Choroid plexus epithelial cell (primary cell): ENCODE measurements at regions not wholly inside any gene's neighbourhood (a gene's known extent, or its start where the extent isn't known, plus 50 kb on each side); places are given as distances from the start of the nearest gene placed in this dataset.

Experiments used
- DNase-seq: peaks from one replicate; pipeline ENCODE4 v3.0.0-alpha.2; 2010; ENCODE audit warnings: low read depth
- H3K4me3 ChIP-seq: 2 replicates; pipeline ENCODE4 v1.5.1; 2011; ENCODE audit warnings: low read depth, mild to moderate bottlenecking, control low read depth, low read length, moderate library complexity
- TF ChIP-seq, protein P1 (sequence below): conservative IDR thresholded peaks from 2 replicates; pipeline ENCODE4 v1.5.1; 2011; ENCODE audit warnings: low read depth, mild to moderate bottlenecking, control low read depth, inconsistent platforms, low read length, moderate library complexity

DNA sequence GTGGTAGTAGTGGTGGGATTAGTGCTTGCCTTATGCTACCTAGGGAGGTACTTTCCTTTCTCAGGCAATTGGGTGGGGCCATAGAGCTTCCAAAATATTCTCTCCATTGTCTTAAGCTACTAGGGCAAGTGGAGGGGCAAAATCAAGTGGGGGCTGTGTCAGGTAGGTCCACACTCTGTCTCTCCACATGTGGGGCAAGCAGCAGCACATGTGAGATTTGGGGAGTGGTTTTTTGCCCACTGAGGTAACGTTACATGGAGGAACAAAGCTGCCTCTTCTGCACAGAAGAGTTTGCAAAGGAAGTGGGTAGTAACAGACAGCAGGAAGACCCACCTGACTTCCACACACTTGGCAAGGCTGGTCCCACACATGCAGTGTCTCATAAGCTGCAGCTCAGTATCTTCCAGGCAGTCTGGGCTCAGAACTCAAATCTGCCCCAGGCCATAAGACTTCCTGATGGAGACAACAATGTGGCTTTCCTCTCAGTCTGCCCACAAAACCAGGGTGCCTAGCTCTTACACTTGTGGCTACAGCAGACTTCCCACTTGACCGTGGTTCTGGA is 1581.5 kb upstream of the PCDH20 start:
- TF ChIP-seq, protein P1, sequence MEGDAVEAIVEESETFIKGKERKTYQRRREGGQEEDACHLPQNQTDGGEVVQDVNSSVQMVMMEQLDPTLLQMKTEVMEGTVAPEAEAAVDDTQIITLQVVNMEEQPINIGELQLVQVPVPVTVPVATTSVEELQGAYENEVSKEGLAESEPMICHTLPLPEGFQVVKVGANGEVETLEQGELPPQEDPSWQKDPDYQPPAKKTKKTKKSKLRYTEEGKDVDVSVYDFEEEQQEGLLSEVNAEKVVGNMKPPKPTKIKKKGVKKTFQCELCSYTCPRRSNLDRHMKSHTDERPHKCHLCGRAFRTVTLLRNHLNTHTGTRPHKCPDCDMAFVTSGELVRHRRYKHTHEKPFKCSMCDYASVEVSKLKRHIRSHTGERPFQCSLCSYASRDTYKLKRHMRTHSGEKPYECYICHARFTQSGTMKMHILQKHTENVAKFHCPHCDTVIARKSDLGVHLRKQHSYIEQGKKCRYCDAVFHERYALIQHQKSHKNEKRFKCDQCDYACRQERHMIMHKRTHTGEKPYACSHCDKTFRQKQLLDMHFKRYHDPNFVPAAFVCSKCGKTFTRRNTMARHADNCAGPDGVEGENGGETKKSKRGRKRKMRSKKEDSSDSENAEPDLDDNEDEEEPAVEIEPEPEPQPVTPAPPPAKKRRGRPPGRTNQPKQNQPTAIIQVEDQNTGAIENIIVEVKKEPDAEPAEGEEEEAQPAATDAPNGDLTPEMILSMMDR, result no peak
- no peak for DNase-seq
- no peak overlapping the region for H3K4me3 ChIP-seq

DNA sequence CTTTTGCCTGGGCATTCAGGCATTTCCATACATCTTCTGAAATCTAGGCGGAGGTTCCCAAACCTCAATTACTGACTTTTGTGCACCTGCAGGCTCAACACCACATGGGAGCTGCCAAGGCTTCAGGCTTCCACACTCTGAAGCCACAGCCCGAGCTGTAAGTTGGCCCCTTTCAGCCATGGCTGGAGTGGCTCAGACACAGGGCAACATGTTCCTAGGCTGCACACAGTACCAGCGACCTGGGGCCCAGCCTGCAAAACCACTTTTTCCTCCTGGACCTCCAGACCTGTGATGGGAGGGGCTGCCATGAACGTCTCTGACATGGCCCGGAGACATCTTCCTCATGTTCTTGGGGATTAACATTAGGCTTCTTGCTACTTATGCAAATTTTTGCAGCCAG is 1558.2 kb upstream of the PCDH20 start:
- no peak overlapping the region for H3K4me3 ChIP-seq
- TF ChIP-seq, protein P1, result no peak
- DNase-seq, result no peak

DNA sequence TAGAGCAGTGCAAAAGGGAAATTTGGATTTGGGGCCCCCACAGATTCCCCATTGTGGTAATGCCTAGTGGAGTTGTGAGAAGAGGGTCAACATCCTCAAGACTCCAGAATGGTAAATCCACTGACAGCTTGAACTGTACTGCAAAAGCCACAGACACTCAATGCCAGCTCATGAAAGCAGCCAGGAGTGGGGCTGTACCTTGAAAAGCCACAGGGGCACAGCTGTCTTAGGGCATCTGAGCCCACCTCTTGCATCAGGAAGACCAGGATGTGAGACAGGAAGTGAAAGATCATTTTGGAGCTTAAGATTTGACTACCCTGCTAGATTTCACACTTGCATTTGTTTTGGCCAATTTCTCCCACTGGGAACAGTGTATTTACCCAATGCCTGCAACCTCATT is 1548.9 kb upstream of the PCDH20 start:
- DNase-seq, result no peak
- TF ChIP-seq, protein P1, result no peak
- no peak overlapping the region for H3K4me3 ChIP-seq

DNA sequence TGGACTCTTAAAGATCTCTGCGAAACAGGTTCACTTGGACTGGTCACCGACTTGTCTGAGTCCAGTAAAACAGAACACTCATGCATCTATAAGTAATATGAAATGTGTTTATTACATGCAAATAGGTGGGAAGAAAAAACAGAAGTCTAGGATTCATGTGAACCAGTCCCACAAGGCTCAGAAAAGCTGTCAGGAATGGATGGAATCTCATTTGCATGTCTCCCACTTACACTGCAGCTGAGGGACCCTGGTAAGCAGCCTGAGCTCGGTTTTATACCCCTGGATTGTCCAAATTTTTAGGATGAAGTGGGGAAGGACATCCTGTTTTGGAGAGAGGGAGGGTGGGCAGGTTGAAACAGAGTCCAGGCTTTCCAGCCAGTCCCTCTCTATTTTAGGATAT is 1545.1 kb upstream of the PCDH20 start:
- H3K4me3 ChIP-seq, result no peak overlapping the region
- TF ChIP-seq, protein P1, result no peak
- no peak for DNase-seq

DNA sequence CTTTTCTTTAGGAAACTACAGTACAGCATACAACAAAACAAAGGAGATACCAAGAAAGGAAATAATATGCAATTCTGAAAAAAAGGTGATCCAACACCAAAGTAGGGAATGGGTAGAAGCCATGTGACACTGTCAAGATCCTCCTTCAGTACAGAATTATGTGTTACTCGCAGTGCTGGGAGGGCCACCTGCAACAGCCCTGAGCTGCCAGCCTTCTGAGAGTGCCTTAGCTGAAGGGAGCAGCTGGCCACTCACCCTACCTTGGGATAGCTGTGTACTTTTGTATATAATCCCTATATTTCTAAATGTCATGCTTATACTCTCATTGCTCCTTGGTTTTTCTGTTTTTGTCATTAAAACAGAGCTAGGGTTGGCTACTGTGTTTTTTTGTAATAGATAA is 1518.2 kb upstream of the PCDH20 start:
- DNase-seq, result no peak
- TF ChIP-seq, protein P1, result no peak
- H3K4me3 ChIP-seq, result no peak overlapping the region

DNA sequence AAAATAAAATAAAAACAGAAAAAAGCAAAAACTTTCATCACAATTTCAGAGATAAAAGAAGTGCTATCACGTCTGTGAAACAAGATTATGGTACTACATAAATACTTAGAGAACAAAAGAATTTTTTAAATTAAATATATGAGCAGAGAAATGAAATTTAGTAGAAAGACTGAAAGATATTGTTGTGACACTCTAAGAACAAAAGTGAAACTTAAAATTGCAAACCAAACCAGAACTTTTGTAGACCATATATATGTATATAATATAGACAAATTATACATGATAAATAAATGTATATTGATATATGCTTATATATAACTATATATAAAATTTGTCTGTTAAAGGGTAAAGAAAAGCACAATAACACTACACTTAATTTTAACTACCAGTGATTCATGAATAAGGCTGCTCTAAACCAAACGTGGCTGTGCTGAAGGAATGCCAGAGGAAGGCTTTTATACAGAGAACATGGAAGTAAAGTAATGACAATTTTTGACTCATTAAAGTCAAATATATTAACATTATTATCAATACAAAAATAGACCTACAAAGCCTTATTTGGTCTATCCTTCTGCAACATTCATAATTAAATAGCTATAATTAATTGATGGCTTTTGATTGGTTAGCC is 1516.7 kb upstream of the PCDH20 start:
- TF ChIP-seq, protein P1, result no peak
- DNase-seq, result peak; percentile 49

DNA sequence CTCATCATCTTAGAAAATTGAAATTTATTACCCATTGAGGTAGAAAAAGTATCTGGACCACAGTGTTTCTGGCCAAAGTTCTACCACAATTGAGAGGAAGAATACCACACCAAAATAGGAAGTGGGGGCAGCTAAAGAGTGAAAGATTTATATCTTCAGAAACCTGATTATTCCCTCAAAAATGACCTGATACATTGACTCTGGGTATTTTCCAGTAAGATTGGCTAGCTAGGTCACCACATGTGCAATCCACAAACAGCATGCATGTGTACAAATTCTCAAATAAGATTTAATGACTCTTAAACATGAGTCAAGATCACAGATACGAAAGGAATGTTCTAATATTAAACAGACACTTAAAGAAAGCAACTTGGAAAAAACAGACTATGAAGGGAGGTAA is 1516.2 kb upstream of the PCDH20 start:
- H3K4me3 ChIP-seq, result no peak overlapping the region
- DNase-seq, result peak; percentile 64
- TF ChIP-seq, protein P1, result no peak

More for the DNA sequence above, 1516.7 kb upstream of the PCDH20 start:
- H3K4me3 ChIP-seq, result no peak overlapping the region
